ENCODE measurements at regions not wholly inside any gene's neighbourhood (a gene's known extent, or its start where the extent isn't known, plus 50 kb on each side); places are given as distances from the start of the nearest gene placed in this dataset.

GRCh38 chr9:129290606-129291005 lies 112.5 kb upstream of the IER5L start:
- TF ChIP-seq CTCF (conservative IDR thresholded peaks at IDR 0.05; ENCODE audit: low read depth, low read length) = no peak
- no peak overlapping the region for H3K4me3 ChIP-seq (ENCODE audit: low read depth, low read length)
- no peak for DNase-seq (ENCODE audit: low read depth)

DNA sequence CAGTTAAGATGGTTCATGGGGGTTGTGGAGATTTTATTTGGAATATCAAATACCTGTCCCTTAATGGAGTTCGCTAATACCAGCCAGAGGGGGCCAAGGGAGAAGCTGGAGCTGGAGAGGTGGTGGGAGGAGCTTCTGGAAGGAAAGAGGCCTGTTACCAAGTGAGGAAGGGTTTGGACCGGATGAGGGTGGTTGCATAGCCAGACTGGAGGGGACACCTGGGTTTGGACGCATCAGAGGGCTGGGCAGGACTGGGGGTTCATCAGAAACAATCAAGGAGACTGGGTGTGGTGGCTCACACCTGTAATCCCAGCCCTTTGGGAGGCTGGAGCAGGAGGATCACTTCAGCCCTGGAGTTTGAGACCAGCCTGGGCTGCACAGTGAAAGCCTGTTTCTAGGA lies 111.8 kb upstream of the IER5L start:
- no peak for DNase-seq (ENCODE audit: low read depth)
- TF ChIP-seq CTCF (conservative IDR thresholded peaks at IDR 0.05; ENCODE audit: low read depth, low read length) = no peak
- no peak overlapping the region for H3K4me3 ChIP-seq (ENCODE audit: low read depth, low read length)

DNA sequence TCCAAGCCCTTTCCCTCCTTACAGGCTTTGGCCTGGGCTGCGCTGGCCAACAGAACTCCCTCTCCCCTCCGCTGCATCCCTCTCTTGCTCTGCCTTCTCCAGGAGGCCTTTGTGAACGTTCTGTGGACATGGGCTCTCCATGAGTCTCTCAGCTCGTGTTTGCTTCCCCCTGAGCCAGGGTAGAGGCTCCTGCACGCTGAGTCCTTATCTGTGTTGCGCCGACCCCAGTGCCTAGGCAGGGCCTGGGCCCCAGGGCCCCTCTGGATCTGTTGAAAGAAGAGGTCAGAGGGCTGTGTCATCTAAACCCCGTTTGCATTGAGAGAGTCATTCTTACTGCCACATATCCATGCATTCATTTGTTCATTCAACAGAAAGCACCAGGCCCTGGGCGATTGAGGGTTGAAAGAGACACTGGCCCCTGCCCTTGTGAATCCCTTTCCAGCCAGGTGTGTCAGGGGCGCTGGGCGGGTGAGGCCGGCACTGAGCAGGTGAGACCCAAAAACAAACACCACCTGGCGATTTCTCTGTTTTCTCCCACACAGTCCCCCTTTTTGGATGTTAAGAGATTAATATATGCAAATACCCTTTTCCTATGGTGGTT lies 111.2 kb upstream of the IER5L start:
- no peak for TF ChIP-seq CTCF (conservative IDR thresholded peaks at IDR 0.05; ENCODE audit: low read depth, low read length)
- H3K4me3 ChIP-seq (ENCODE audit: low read depth, low read length) = no peak overlapping the region
- DNase-seq (ENCODE audit: low read depth) = no peak

DNA sequence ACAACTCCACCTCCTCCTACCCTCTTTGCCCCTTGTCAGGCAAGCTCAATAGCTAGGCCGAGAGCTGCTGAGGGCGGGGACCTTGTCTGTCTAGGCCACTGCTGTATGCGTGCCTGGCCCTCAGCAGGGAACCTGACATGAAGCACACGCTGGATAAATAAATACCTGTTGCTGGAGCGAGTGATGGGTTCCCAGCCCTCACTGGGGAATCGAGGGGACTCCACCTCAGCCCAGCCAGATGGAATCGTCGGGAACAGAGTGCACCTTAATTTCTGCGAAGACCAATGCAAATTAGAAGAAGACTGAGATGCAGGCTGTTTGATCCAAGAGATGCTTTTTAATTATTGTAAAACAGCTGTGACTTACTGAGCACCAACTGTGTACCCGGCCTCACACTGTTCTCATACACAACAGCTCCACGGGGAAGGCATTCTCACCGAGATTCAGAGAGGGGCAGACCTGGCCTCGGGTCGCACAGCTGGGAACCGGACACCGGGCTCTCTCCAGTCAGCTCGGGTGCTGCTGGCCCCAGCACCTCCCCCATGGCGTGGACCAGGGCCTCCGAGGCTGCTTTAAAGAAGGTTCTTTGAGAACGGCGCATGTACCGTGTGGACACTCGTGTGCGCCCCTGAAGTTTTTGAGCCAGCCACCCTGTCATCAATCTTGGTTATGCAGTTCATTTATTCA lies 109.7 kb upstream of the IER5L start:
- no peak overlapping the region for H3K4me3 ChIP-seq (ENCODE audit: low read depth, low read length)
- TF ChIP-seq CTCF (conservative IDR thresholded peaks at IDR 0.05; ENCODE audit: low read depth, low read length) = no peak

DNA sequence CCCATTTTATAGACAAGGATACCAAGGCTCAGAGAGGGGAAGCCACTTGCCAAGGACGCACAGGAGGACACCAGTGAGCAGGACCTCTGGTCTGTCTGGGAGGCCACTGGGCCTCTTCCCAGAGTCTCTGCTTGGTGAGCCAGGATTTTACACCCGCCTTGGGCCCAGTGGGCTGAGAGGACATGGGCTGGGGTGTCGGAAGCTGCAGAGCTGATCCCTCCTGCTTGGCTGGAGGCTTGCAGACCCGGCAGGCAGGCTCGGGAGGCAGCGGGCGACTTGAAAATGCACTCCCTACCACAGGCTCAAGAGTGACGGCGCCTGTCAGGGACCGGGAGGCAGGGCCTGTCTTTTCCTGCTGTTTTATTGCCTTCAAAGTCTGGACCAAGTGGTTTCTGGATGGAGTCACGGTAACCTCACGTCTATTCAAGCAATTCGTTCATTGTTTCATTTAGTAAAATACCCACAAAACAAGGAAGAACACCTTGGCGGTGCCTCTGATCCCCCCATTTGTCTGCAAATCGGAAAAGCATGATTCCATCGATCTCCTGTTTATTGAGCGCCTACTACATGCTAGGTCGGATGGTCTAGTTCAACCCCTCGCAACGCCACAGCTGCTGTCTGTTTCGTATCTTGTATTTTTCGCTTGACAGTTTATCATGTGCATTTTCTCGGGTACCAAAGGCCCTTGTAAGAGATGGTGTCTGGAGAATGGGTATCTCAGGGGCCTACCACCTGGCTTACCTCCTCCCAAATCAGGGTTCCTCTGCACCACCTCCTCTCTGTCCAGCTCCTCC lies 108.1 kb upstream of the IER5L start:
- H3K4me3 ChIP-seq (ENCODE audit: low read depth, low read length) = no peak overlapping the region
- TF ChIP-seq CTCF (conservative IDR thresholded peaks at IDR 0.05; ENCODE audit: low read depth, low read length) = no peak
- no peak for DNase-seq (ENCODE audit: low read depth)

More for the DNA sequence above, 109.7 kb upstream of the IER5L start:
- DNase-seq (ENCODE audit: low read depth) = no peak

DNA sequence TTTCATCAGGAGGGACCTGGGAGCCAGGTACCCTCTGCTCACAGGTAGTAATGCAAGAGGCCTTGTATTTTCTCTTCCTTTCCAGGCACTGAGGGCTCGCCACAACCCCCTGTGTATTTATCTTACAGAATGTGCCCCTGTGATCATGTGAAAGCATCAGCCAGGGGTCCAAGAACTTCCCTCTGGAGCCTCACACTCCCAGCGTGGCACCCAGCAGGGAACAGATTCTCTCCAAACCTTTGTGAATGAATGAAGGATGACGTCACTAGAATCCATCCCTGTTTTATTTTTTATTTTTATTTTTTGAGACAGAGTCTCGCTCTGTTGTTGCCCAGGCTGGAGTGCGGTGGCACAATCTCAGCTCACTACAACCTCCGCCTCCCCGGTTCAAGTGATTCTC lies 107.3 kb upstream of the IER5L start:
- DNase-seq (ENCODE audit: low read depth) = no peak
- no peak for TF ChIP-seq CTCF (conservative IDR thresholded peaks at IDR 0.05; ENCODE audit: low read depth, low read length)
- H3K4me3 ChIP-seq (ENCODE audit: low read depth, low read length) = no peak overlapping the region
